PC-9 (cell line): ENCODE measurements at regions not wholly inside any gene's neighbourhood (a gene's known extent, or its start where the extent isn't known, plus 50 kb on each side); places are given as distances from the start of the nearest gene placed in this dataset.

ENCODE experiments used
- CTCF ChIP-seq: fragments of 200-600 bp; sonication (generic); conservative IDR thresholded peaks from 2 replicates; pipeline ENCODE4 v1.6.1; 2017; ENCODE audit warnings: mixed run types, antibody characterized with exemption, mild to moderate bottlenecking, moderate library complexity
- EZH2 ChIP-seq: fragments of 200-600 bp; sonication (generic); IDR thresholded peaks from 2 replicates; pipeline ENCODE4 v1.8.0; 2017; ENCODE audit warnings: antibody characterized with exemption, low read depth

GRCh38 chr9:104983491-104983890 is 55.5 kb upstream of the ABCA1 start:
- TF ChIP-seq CTCF (no peak), EZH2 (no peak)
